GM23338 (cell line): ENCODE measurements at regions not wholly inside any gene's neighbourhood (a gene's known extent, or its start where the extent isn't known, plus 50 kb on each side); places are given as distances from the start of the nearest gene placed in this dataset.

Experiments
- ATAC-seq: fragments of 200-7000 bp; cut with Tn5 transposase; 3 replicates; pipeline ENCODE4 v1.9.1; 2020
- DNase-seq: peaks from one replicate; pipeline ENCODE4 v3.0.0-alpha.2; 2015; ENCODE audit warnings: low spot score
- H2AFZ ChIP-seq: fragments of 200-600 bp; sonication (generic); 2 replicates; pipeline ENCODE4 v1.8.0; 2016; ENCODE audit warnings: antibody characterized with exemption, mild to moderate bottlenecking, moderate library complexity
- H3F3A ChIP-seq: fragments of 200-600 bp; sonication (generic); replicated peaks from 2 replicates; pipeline ENCODE4 v1.8.0; 2017; ENCODE audit warnings: antibody characterized with exemption, mixed run types, low read depth
- H3K27ac ChIP-seq: fragments of 200-600 bp; sonication (generic); 2 replicates; pipeline ENCODE4 v1.6.1; 2016; ENCODE audit warnings: low read depth
- H3K27me3 ChIP-seq: fragments of 200-600 bp; sonication (generic); 2 replicates; pipeline ENCODE4 v1.8.0; 2016; ENCODE audit warnings: mild to moderate bottlenecking, mixed run types, moderate library complexity; ENCODE audit not compliant: insufficient read depth
- H3K36me3 ChIP-seq: fragments of 200-600 bp; sonication (generic); 2 replicates; pipeline ENCODE4 v1.8.0; 2016; ENCODE audit warnings: mild to moderate bottlenecking; ENCODE audit not compliant: insufficient read depth
- H3K4me1 ChIP-seq: fragments of 200-600 bp; sonication (generic); 2 replicates; pipeline ENCODE4 v1.8.0; 2016; ENCODE audit warnings: mild to moderate bottlenecking, moderate library complexity; ENCODE audit not compliant: insufficient read depth
- H3K4me2 ChIP-seq: fragments of 200-600 bp; sonication (generic); 2 replicates; pipeline ENCODE4 v1.7.1; 2017; ENCODE audit warnings: mixed run types
- H3K4me3 ChIP-seq: fragments of 200-600 bp; sonication (generic); 2 replicates; pipeline ENCODE4 v1.6.1; 2016; ENCODE audit warnings: mixed run types
- H3K79me2 ChIP-seq: fragments of 200-600 bp; sonication (generic); replicated peaks from 2 replicates; pipeline ENCODE4 v1.8.0; 2017; ENCODE audit warnings: mild to moderate bottlenecking; ENCODE audit not compliant: insufficient read depth
- H3K9me2 ChIP-seq: fragments of 200-600 bp; sonication (generic); 2 replicates; pipeline ENCODE4 v1.8.0; 2017; ENCODE audit not compliant: insufficient read depth
- H4K20me1 ChIP-seq: fragments of 200-600 bp; sonication (generic); replicated peaks from 2 replicates; pipeline ENCODE4 v1.8.0; 2017; ENCODE audit warnings: mild to moderate bottlenecking; ENCODE audit not compliant: insufficient read depth
- H3K27ac Mint-ChIP-seq: 2 replicates; pipeline ENCODE4 v1.8.0; 2020; ENCODE audit warnings: inconsistent platforms, mild to moderate bottlenecking, moderate library complexity, mixed read lengths
- H3K27me3 Mint-ChIP-seq: 3 replicates; pipeline ENCODE4 v1.8.0; 2022; ENCODE audit warnings: low read depth, mild to moderate bottlenecking, moderate library complexity, mixed read lengths, inconsistent platforms; ENCODE audit not compliant: insufficient read depth, poor library complexity
- H3K36me3 Mint-ChIP-seq: 3 replicates; pipeline ENCODE4 v1.8.0; 2021; ENCODE audit warnings: low read depth, mild to moderate bottlenecking, inconsistent platforms, moderate library complexity, mixed read lengths
- H3K4me1 Mint-ChIP-seq: 3 replicates; pipeline ENCODE4 v1.8.0; 2020; ENCODE audit warnings: mild to moderate bottlenecking, inconsistent platforms, mixed read lengths
- H3K4me3 Mint-ChIP-seq: 3 replicates; pipeline ENCODE4 v1.8.0; 2021; ENCODE audit warnings: moderate library complexity, mild to moderate bottlenecking, inconsistent platforms, mixed read lengths
- H3K9me3 Mint-ChIP-seq: 3 replicates; pipeline ENCODE4 v1.8.0; 2020; ENCODE audit warnings: moderate library complexity, mild to moderate bottlenecking, inconsistent platforms, mixed read lengths
- CREB1 ChIP-seq: fragments of 250-450 bp; sonication (Bioruptor Pico); IDR thresholded peaks from 2 replicates; pipeline ENCODE4 v1.5.0; 2020; ENCODE audit warnings: low read depth, mild to moderate bottlenecking, moderate library complexity
- ETS1 ChIP-seq: IDR thresholded peaks from 2 replicates; pipeline ENCODE4 v1.6.1; 2016; ENCODE audit warnings: antibody characterized with exemption
- EZH2 ChIP-seq: fragments of 200-600 bp; sonication (generic); IDR thresholded peaks from one replicate; pipeline ENCODE4 v1.8.0; 2017; ENCODE audit warnings: antibody characterized with exemption, mild to moderate bottlenecking, low read depth; ENCODE audit not compliant: unreplicated experiment
- EZH2phosphoT487 ChIP-seq: fragments of 200-600 bp; sonication (generic); IDR thresholded peaks from one replicate; pipeline ENCODE4 v1.8.1; 2018; ENCODE audit warnings: antibody characterized with exemption; ENCODE audit not compliant: unreplicated experiment
- JUNB ChIP-seq: IDR thresholded peaks from one replicate; pipeline ENCODE4 v1.6.1; 2016; ENCODE audit warnings: antibody characterized with exemption; ENCODE audit not compliant: unreplicated experiment
- NANOG ChIP-seq: IDR thresholded peaks from 2 replicates; pipeline ENCODE4 v1.6.1; 2016; ENCODE audit warnings: antibody characterized with exemption, borderline replicate concordance
- POLR2AphosphoS5 ChIP-seq: IDR thresholded peaks from 2 replicates; pipeline ENCODE4 v1.6.1; 2016; ENCODE audit warnings: antibody characterized with exemption, low read depth
- STAT1 ChIP-seq: IDR thresholded peaks from one replicate; pipeline ENCODE4 v1.6.1; 2016; ENCODE audit warnings: antibody characterized with exemption; ENCODE audit not compliant: unreplicated experiment
- ZNF114 ChIP-seq: fragments of 250-450 bp; sonication (Bioruptor Pico); IDR thresholded peaks from 2 replicates; pipeline ENCODE4 v1.5.0; 2020; ENCODE audit warnings: mild to moderate bottlenecking, moderate library complexity
- ZNF331 ChIP-seq: fragments of 250-450 bp; sonication (Bioruptor Pico); IDR thresholded peaks from 2 replicates; pipeline ENCODE4 v1.5.0; 2020; ENCODE audit warnings: low read depth, mild to moderate bottlenecking, moderate library complexity

GRCh38 chr1:110760321-110760720 lies 85.6 kb upstream of the KCNA3 start:
- no peak overlapping the region for H3K27ac ChIP-seq
- no peak overlapping the region for H2AFZ ChIP-seq
- DNase-seq, result no peak
- H3K4me1 ChIP-seq, result no peaks in the 10 kb centered on the region
- no peaks in the 10 kb centered on the region for H3K36me3 ChIP-seq
- no peak for ATAC-seq
- Mint-ChIP-seq H3K27ac (no peak overlapping the region), H3K27me3 (no peaks in the 10 kb centered on the region), H3K9me3 (no peaks in the 10 kb centered on the region), H3K4me1 (no peaks in the 10 kb centered on the region), H3K4me3 (no peak overlapping the region), H3K36me3 (no peaks in the 10 kb centered on the region)
- no peaks in the 10 kb centered on the region for H3K27me3 ChIP-seq
- H3K4me2 ChIP-seq, result no peak overlapping the region
- no peak for TF ChIP-seq NANOG
- no peak for TF ChIP-seq STAT1
- TF ChIP-seq JUNB, result no peak
- TF ChIP-seq ETS1, result no peak
- no peak for TF ChIP-seq POLR2AphosphoS5
- TF ChIP-seq EZH2, result no peak
- TF ChIP-seq ZNF114, result no peak
- H3K9me2 ChIP-seq, result no peaks in the 10 kb centered on the region
- H3K79me2 ChIP-seq, result no peaks in the 10 kb centered on the region
- no peaks in the 10 kb centered on the region for H3F3A ChIP-seq
- H4K20me1 ChIP-seq, result no peaks in the 10 kb centered on the region
- no peak overlapping the region for H3K4me3 ChIP-seq

- H3K79me2 ChIP-seq, result no peaks in the 10 kb centered on the region
- no peaks in the 10 kb centered on the region for H3K27me3 ChIP-seq
- no peak overlapping the region for H2AFZ ChIP-seq
- ATAC-seq, result no peak
- Mint-ChIP-seq H3K36me3 (no peaks in the 10 kb centered on the region), H3K27ac (no peak overlapping the region), H3K4me1 (peaks cover 24% of the 10 kb centered on the region), H3K4me3 (no peak overlapping the region), H3K9me3 (no peaks in the 10 kb centered on the region), H3K27me3 (no peaks in the 10 kb centered on the region)
- no peak for TF ChIP-seq EZH2phosphoT487
- H3K4me2 ChIP-seq, result no peak overlapping the region
- DNase-seq, result no peak
- H3K27ac ChIP-seq, result no peak overlapping the region
- H3K4me3 ChIP-seq, result no peak overlapping the region
- H3K36me3 ChIP-seq, result no peaks in the 10 kb centered on the region
- H4K20me1 ChIP-seq, result no peaks in the 10 kb centered on the region
- H3K4me1 ChIP-seq, result peaks cover 28% of the 10 kb centered on the region
- 0 out of 2 replicates have a peak, but pooled peaks cover 4% of the 10 kb centered on the region for H3F3A ChIP-seq
- H3K9me2 ChIP-seq, result no peaks in the 10 kb centered on the region
These were observed 81.8 kb upstream of the KCNA3 start for GRCh38 chr1:110756506-110756905.

- H3K36me3 ChIP-seq, result no peaks in the 10 kb centered on the region
- Mint-ChIP-seq H3K27me3 (no peaks in the 10 kb centered on the region), H3K36me3 (no peaks in the 10 kb centered on the region), H3K27ac (no peak overlapping the region), H3K9me3 (no peaks in the 10 kb centered on the region), H3K4me3 (no peak overlapping the region), H3K4me1 (peaks cover 54% of the 10 kb centered on the region)
- ATAC-seq, result peak; percentile 17; the same call in 2 of the 3 replicates
- H3K27ac ChIP-seq, result no peak overlapping the region
- no peaks in the 10 kb centered on the region for H3K9me2 ChIP-seq
- H3K4me3 ChIP-seq, result no peak overlapping the region
- H2AFZ ChIP-seq, result peak overlapping the region; percentile 53; the same call in 1 of the 2 replicates
- H3K27me3 ChIP-seq, result no peaks in the 10 kb centered on the region
- peaks cover 62% of the 10 kb centered on the region for H3K4me1 ChIP-seq
- no peaks in the 10 kb centered on the region for H4K20me1 ChIP-seq
- H3K4me2 ChIP-seq, result no peak overlapping the region
- 0 out of 2 replicates have a peak, but pooled peaks cover 4% of the 10 kb centered on the region for H3F3A ChIP-seq
- no peaks in the 10 kb centered on the region for H3K79me2 ChIP-seq
- DNase-seq, result no peak
- no peak for TF ChIP-seq STAT1
- no peak for TF ChIP-seq EZH2phosphoT487
- TF ChIP-seq EZH2, result no peak
- TF ChIP-seq ZNF331 (CRISPR knock-in tag), result no peak
- no peak for TF ChIP-seq CREB1
These were observed 78.4 kb upstream of the KCNA3 start for GRCh38 chr1:110752941-110753725.
